Neural cell (in vitro differentiated cells): ENCODE measurements at regions not wholly inside any gene's neighbourhood (a gene's known extent, or its start where the extent isn't known, plus 50 kb on each side); places are given as distances from the start of the nearest gene placed in this dataset.

Experiments used
- H2AFZ ChIP-seq: fragments of 200-600, 300-800 bp; sonication (generic), shearing (Covaris generic); 2 replicates; pipeline ENCODE4 v1.6.0; 2014; ENCODE audit warnings: low read depth, mild to moderate bottlenecking, antibody characterized with exemption, low read length, moderate library complexity
- H3F3A ChIP-seq: fragments of 200-600 bp; shearing (Covaris generic); 2 replicates; pipeline ENCODE4 v1.6.1; 2016; ENCODE audit warnings: mild to moderate bottlenecking, moderate library complexity, mixed read lengths, antibody characterized with exemption, low read length; ENCODE audit not compliant: insufficient read depth, poor library complexity, severe bottlenecking
- H3K27ac ChIP-seq: fragments of 200-600, 300-800 bp; sonication (generic), shearing (Covaris generic); 2 replicates; pipeline ENCODE4 v1.5.1; 2014; ENCODE audit warnings: mild to moderate bottlenecking, low read length, moderate library complexity
- H3K27me3 ChIP-seq: fragments of 300-800, 200-600 bp; sonication (generic), shearing (Covaris generic); 2 replicates; pipeline ENCODE4 v1.6.0; 2014; ENCODE audit warnings: mild to moderate bottlenecking, low read depth, low read length, moderate library complexity; ENCODE audit not compliant: insufficient read depth
- H3K36me3 ChIP-seq: fragments of 300-800, 200-600 bp; sonication (generic), shearing (Covaris generic); 2 replicates; pipeline ENCODE4 v1.5.1; 2014; ENCODE audit warnings: mild to moderate bottlenecking, antibody characterized with exemption, low read length, moderate library complexity; ENCODE audit not compliant: insufficient read depth
- H3K4me2 ChIP-seq: fragments of 300-800, 200-600 bp; sonication (generic), shearing (Covaris generic); 2 replicates; pipeline ENCODE4 v1.6.0; 2014; ENCODE audit warnings: mild to moderate bottlenecking, low read length
- H3K4me3 ChIP-seq: fragments of 300-800, 200-600 bp; sonication (generic), shearing (Covaris generic); 2 replicates; pipeline ENCODE4 v1.5.1; 2014; ENCODE audit warnings: mild to moderate bottlenecking, low read length, moderate library complexity
- H3K79me2 ChIP-seq: fragments of 200-600 bp; shearing (Covaris generic); replicated peaks from 2 replicates; pipeline ENCODE4 v1.6.0; 2014; ENCODE audit warnings: mild to moderate bottlenecking, low read length, moderate library complexity; ENCODE audit not compliant: insufficient read depth
- H3K9ac ChIP-seq: fragments of 300-800, 200-600 bp; sonication (generic), shearing (Covaris generic); 2 replicates; pipeline ENCODE4 v1.6.1; 2016; ENCODE audit warnings: mild to moderate bottlenecking, low read length, mixed read lengths
- H3K9me2 ChIP-seq: fragments of 200-600 bp; shearing (Covaris generic); 2 replicates; pipeline ENCODE4 v1.6.1; 2016; ENCODE audit warnings: mild to moderate bottlenecking, low read length, mixed read lengths; ENCODE audit not compliant: insufficient read depth
- H3K9me3 ChIP-seq: fragments of 200-600, 300-800 bp; sonication (generic), shearing (Covaris generic); 2 replicates; pipeline ENCODE4 v1.6.1; 2016; ENCODE audit warnings: mild to moderate bottlenecking, mixed run types, low read length, moderate library complexity, mixed read lengths
- H4K20me1 ChIP-seq: fragments of 200-600 bp; shearing (Covaris generic); 2 replicates; pipeline ENCODE4 v1.6.1; 2016; ENCODE audit warnings: mild to moderate bottlenecking, mixed run types; ENCODE audit not compliant: insufficient read depth
- EP300 ChIP-seq: fragments of 450-650 bp; conservative IDR thresholded peaks from 2 replicates; pipeline ENCODE4 v1.6.1; 2014; ENCODE audit warnings: antibody characterized with exemption, mild to moderate bottlenecking, moderate library complexity; ENCODE audit not compliant: poor library complexity, severe bottlenecking
- EZH2 ChIP-seq: fragments of 200-600, 300-800 bp; shearing (Covaris generic), sonication (generic); IDR thresholded peaks from 2 replicates; pipeline ENCODE4 v1.6.1; 2014; ENCODE audit warnings: antibody characterized with exemption, low read length, borderline replicate concordance, mild to moderate bottlenecking; ENCODE audit not compliant: insufficient read depth, poor library complexity, severe bottlenecking
- MXI1 ChIP-seq: fragments of 450-650 bp; conservative IDR thresholded peaks from 2 replicates; pipeline ENCODE4 v1.6.1; 2014; ENCODE audit warnings: antibody characterized with exemption, mild to moderate bottlenecking; ENCODE audit not compliant: poor library complexity, severe bottlenecking
- POLR2AphosphoS5 ChIP-seq: IDR thresholded peaks from 2 replicates; pipeline ENCODE4 v1.6.1; 2012
- RAD21 ChIP-seq: fragments of 450-650 bp; conservative IDR thresholded peaks from 2 replicates; pipeline ENCODE4 v1.6.1; 2014; ENCODE audit warnings: antibody characterized with exemption, mild to moderate bottlenecking, moderate library complexity
- SMC3 ChIP-seq: fragments of 450-650 bp; conservative IDR thresholded peaks from 2 replicates; pipeline ENCODE4 v1.6.1; 2014; ENCODE audit warnings: antibody characterized with exemption, mild to moderate bottlenecking, moderate library complexity; ENCODE audit not compliant: poor library complexity
- TAF1 ChIP-seq: IDR thresholded peaks from 2 replicates; pipeline ENCODE4 v1.6.1; 2012; ENCODE audit warnings: low read depth
- TF ChIP-seq, protein P1 (sequence below): IDR thresholded peaks from 2 replicates; pipeline ENCODE4 v1.6.1; 2012; ENCODE audit warnings: borderline replicate concordance
- TF ChIP-seq, protein P2 (sequence below): fragments of 450-650 bp; IDR thresholded peaks from 2 replicates; pipeline ENCODE4 v1.5.1; 2014; ENCODE audit warnings: antibody characterized with exemption, mild to moderate bottlenecking, moderate library complexity; ENCODE audit not compliant: poor library complexity, severe bottlenecking

DNA sequence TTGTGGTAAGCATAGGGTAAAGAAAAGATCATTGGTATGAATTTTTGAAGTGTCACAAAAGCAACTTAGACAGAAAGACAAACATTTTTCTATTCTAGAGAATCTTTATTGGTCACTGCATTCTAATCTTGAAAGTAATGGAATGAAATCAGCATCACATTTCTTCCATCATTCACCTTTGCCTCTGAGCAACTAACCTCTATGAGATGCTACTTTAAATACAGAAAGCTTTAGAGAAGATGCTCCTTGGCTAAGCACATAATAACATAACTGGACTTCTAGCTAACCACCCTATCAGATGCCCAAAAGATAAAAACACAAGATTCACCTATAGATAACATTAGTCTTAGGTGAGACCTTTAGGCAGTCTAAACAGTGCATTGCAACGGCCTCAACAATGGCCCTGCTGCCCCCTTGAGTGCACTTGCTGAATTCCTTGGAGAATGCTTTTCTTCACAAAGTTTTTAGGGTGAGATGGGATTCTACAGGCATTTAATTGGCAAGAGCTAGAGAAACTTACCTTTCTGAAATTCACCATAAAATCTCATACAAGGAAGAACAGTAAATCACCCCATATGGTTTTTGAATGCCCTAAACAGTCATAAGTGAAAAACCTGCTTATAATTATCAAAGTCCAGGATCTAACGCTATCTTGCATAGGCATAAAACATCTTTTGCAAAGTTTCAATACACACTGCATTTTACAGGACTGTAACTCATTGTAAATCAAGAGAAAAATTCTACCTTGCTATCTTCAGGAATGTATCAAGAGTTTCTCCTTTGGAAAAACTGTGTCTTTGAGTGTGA lies 791.3 kb upstream of the CHAC2 start (continued):
- TF ChIP-seq EZH2 (no peak), POLR2AphosphoS5 (no peak), SMC3 (peak; percentile 70), RAD21 (peak; percentile 75), MXI1 (no peak)

DNA sequence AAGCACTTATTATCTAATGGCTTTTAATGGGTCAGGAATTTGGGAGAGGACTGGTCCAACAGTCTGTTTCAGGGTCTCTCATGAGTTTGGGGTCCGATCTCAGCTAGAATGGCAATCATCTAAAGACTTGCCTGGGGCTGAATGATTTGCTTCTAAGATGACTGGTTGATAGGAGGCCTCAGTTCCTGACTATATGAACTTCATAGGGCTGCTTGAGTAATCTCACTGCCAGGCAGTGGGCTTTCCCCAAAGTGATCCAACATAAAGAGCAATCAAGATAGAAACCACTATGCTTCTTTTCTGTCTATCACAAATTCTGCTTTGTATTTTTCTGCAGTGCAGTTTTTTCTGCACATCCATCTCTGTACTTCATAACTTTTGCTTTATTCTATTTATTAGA lies 793.5 kb upstream of the CHAC2 start:
- Histone ChIP-seq H3K4me2 (no peak overlapping the region), H3K9me2 (no peaks in the 10 kb centered on the region), H3K27me3 (no peaks in the 10 kb centered on the region), H4K20me1 (no peaks in the 10 kb centered on the region), H3K4me3 (no peak overlapping the region), H3K79me2 (no peaks in the 10 kb centered on the region), H3K27ac (no peak overlapping the region), H3K9ac (no peak overlapping the region), H3K9me3 (no peaks in the 10 kb centered on the region), H3K36me3 (no peaks in the 10 kb centered on the region), H2AFZ (no peak overlapping the region), H3F3A (no peaks in the 10 kb centered on the region)
- no peak for TF ChIP-seq EP300
- TF ChIP-seq, protein P1, sequence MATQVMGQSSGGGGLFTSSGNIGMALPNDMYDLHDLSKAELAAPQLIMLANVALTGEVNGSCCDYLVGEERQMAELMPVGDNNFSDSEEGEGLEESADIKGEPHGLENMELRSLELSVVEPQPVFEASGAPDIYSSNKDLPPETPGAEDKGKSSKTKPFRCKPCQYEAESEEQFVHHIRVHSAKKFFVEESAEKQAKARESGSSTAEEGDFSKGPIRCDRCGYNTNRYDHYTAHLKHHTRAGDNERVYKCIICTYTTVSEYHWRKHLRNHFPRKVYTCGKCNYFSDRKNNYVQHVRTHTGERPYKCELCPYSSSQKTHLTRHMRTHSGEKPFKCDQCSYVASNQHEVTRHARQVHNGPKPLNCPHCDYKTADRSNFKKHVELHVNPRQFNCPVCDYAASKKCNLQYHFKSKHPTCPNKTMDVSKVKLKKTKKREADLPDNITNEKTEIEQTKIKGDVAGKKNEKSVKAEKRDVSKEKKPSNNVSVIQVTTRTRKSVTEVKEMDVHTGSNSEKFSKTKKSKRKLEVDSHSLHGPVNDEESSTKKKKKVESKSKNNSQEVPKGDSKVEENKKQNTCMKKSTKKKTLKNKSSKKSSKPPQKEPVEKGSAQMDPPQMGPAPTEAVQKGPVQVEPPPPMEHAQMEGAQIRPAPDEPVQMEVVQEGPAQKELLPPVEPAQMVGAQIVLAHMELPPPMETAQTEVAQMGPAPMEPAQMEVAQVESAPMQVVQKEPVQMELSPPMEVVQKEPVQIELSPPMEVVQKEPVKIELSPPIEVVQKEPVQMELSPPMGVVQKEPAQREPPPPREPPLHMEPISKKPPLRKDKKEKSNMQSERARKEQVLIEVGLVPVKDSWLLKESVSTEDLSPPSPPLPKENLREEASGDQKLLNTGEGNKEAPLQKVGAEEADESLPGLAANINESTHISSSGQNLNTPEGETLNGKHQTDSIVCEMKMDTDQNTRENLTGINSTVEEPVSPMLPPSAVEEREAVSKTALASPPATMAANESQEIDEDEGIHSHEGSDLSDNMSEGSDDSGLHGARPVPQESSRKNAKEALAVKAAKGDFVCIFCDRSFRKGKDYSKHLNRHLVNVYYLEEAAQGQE, result no peak
- TF ChIP-seq POLR2AphosphoS5, result no peak
- no peak for TF ChIP-seq TAF1
- TF ChIP-seq EZH2, result no peak
- TF ChIP-seq, protein P2, sequence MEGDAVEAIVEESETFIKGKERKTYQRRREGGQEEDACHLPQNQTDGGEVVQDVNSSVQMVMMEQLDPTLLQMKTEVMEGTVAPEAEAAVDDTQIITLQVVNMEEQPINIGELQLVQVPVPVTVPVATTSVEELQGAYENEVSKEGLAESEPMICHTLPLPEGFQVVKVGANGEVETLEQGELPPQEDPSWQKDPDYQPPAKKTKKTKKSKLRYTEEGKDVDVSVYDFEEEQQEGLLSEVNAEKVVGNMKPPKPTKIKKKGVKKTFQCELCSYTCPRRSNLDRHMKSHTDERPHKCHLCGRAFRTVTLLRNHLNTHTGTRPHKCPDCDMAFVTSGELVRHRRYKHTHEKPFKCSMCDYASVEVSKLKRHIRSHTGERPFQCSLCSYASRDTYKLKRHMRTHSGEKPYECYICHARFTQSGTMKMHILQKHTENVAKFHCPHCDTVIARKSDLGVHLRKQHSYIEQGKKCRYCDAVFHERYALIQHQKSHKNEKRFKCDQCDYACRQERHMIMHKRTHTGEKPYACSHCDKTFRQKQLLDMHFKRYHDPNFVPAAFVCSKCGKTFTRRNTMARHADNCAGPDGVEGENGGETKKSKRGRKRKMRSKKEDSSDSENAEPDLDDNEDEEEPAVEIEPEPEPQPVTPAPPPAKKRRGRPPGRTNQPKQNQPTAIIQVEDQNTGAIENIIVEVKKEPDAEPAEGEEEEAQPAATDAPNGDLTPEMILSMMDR, result no peak

DNA sequence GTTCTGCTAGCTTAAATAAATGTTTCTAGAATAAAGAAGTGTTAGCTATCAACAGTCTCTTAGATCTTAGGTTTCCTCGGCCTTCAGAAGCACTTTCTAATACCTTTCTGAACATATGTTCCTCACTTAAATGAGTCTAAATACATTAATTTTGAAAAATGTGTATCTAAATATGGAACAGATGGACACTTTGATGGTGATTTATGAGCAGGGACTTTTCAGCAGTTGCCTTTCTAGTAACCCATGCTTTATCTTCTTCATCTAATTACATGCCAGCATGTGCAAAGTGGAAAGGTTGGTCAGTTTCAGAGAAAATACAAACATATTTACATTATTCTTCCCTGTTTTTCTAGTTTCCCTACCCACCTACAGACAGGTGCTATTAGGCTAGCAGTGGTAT lies 797.0 kb upstream of the CHAC2 start:
- no peak overlapping the region for H3K4me3 ChIP-seq
- H3K36me3 ChIP-seq, result no peaks in the 10 kb centered on the region
- no peaks in the 10 kb centered on the region for H4K20me1 ChIP-seq
- no peak overlapping the region for H3K4me2 ChIP-seq
- H3K79me2 ChIP-seq, result no peaks in the 10 kb centered on the region
- H3K27me3 ChIP-seq, result no peaks in the 10 kb centered on the region
- TF ChIP-seq EZH2 (no peak), RAD21 (no peak), MXI1 (no peak), EP300 (no peak), TAF1 (no peak), POLR2AphosphoS5 (no peak), SMC3 (no peak)
- TF ChIP-seq, protein P1, result no peak
- TF ChIP-seq, protein P2, result no peak
- H3F3A ChIP-seq, result no peaks in the 10 kb centered on the region
- no peak overlapping the region for H3K9ac ChIP-seq
- no peaks in the 10 kb centered on the region for H3K9me3 ChIP-seq
- no peaks in the 10 kb centered on the region for H3K9me2 ChIP-seq
- no peak overlapping the region for H3K27ac ChIP-seq
- H2AFZ ChIP-seq, result no peak overlapping the region
